ENCODE measurements at regions not wholly inside any gene's neighbourhood (a gene's known extent, or its start where the extent isn't known, plus 50 kb on each side); places are given as distances from the start of the nearest gene placed in this dataset.

- TF ChIP-seq CTCF (IDR thresholded peaks at IDR 0.05; ENCODE audit: extremely low read depth, missing control alignments) = no peak
- no peak for DNase-seq (ENCODE audit: low spot score)
These were observed 253.8 kb downstream of the FAM43A start for GRCh38 chr3:194939532-194939909.

- no peak for DNase-seq (ENCODE audit: low spot score)
These were observed 254.5 kb downstream of the FAM43A start for GRCh38 chr3:194939949-194940770.

GRCh38 chr3:194941360-194941955 is 255.8 kb downstream of the FAM43A start:
- DNase-seq (ENCODE audit: low spot score) = no peak
- no peak for TF ChIP-seq CTCF (IDR thresholded peaks at IDR 0.05; ENCODE audit: extremely low read depth, missing control alignments)

More at GRCh38 chr3:194939949-194940770, 254.5 kb downstream of the FAM43A start:
- TF ChIP-seq CTCF (IDR thresholded peaks at IDR 0.05; ENCODE audit: extremely low read depth, missing control alignments) = no peak

GRCh38 chr3:194941956-194942511 is 256.4 kb downstream of the FAM43A start:
- DNase-seq (ENCODE audit: low spot score) = no peak
- TF ChIP-seq CTCF (IDR thresholded peaks at IDR 0.05; ENCODE audit: extremely low read depth, missing control alignments) = no peak

GRCh38 chr3:194944526-194944925 is 258.8 kb downstream of the FAM43A start:
- no peak for TF ChIP-seq CTCF (IDR thresholded peaks at IDR 0.05; ENCODE audit: extremely low read depth, missing control alignments)
- no peak for DNase-seq (ENCODE audit: low spot score)

- DNase-seq (ENCODE audit: low spot score) = no peak
- no peak for TF ChIP-seq CTCF (IDR thresholded peaks at IDR 0.05; ENCODE audit: extremely low read depth, missing control alignments)
These were observed 259.8 kb downstream of the FAM43A start for GRCh38 chr3:194945508-194945907.

GRCh38 chr3:194946091-194946490 is 260.4 kb downstream of the FAM43A start:
- no peak for TF ChIP-seq CTCF (IDR thresholded peaks at IDR 0.05; ENCODE audit: extremely low read depth, missing control alignments)
- no peak for DNase-seq (ENCODE audit: low spot score)

Measured in GM20000 (cell line).